Islet precursor cell (in vitro differentiated cells): ENCODE measurements at regions not wholly inside any gene's neighbourhood (a gene's known extent, or its start where the extent isn't known, plus 50 kb on each side); places are given as distances from the start of the nearest gene placed in this dataset.

Experiments used
- DNase-seq: peaks from one replicate; pipeline ENCODE4 v3.0.0-alpha.2; 2018

DNA sequence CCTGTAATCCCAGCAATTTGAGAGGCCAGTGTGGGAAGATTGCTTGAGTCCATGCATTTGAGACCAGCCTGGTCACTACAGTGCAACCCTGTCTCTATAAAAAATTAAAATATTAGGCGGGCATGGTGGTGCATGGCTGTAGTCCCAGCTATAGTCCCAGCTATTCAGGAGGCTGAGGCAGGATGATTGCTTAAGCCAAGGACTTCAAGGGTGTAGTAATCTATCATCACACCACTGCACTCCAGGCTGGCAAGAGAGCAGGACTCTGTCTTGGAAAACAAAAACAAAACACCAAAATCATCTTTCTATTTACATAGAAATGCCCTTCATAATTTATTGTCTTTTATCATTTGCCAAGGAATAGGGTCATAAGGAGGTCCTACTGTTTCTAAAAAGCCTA is 1274.1 kb upstream of the NCAM2 start:
- no peak for DNase-seq

DNA sequence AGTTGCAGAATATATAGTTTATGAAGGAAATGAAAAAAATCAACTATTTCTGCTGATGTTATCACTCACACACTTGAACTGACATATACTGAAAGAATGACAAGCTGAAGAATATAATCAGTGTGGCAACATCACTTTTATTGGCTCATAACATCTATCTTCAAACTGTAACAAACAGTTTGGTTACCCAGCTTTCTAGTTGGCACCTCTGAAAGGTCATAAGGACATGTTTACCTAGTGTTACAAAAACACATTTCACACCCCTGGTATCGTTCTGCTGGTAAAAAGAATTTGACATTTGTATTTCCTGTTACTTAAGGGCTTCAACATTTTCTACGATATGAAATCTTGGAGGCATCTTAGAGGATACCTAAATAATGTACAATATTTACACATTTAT is 1267.0 kb upstream of the NCAM2 start:
- DNase-seq, result no peak

DNA sequence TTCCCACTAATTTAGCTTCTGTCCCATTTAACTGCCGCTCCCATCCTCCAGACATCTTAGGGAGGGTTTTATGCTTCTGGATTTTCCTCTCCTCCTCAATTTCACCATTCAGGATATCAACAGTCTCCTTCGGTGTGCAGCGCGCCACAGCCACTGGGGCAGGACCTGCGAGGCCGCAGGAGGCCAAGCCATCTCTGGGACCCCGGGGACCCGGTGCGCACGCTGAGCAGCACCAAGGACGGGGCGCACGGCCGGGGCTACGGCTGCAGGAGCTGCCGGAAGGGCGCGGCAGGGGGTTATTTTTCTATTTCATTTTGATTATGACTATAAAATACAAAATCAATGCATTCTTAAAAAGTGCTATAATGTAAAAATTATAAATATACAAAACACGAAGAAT is 1238.4 kb upstream of the NCAM2 start:
- no peak for DNase-seq

DNA sequence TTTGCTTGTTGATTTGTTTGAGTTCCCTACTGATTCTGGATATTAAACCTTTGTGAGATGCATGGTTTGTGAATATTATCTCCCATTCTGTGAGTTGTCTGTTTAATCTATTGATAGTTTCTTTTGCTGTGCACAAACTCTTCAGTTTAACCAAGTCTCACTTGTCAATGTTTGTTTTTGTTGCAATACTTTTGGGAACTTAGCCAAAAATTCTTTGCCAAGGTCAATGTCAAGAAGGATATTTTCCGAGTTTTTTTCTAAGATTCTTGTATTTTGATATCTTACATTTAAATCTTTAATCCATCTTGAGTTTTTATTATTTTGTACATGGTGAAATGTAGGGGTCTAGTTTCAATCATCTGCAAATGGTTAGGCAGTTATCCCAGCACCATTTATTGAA is 1230.7 kb upstream of the NCAM2 start:
- no peak for DNase-seq

DNA sequence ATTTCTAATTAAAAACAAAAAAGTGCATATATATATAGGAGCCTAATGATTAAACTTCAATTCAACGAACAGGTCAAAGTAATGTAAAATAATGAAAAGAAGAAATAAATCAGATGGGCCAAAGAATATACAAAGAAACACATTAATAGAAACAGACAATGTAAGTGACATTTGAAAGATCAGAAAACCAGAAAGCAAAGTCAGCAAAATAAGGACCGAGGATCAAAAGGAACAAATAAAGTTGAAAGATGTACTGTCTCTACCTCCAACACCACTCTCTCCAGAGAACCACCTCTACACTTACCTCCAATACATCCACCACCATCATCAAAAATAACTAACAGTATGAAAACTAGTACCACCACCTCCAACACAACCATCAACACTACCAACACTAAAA is 1226.3 kb upstream of the NCAM2 start:
- DNase-seq, result no peak

DNA sequence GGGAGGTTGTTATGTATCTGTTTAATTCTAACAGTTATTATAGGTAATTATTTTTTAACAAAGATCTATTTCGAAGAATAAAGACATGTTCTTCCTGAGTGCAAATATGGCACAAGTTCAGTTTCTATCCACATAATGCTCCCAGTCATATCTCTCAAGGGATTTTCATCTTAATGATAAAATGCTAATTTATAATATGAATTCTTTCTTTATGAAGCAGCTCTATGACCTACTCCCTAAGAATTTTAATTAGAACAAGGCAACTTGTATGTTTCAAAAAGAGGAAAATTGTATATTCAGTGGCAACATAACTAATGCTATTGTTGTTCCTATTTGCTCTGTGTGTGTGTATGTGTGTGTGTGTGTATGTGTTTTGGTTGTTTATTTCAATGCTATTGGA is 1222.1 kb upstream of the NCAM2 start:
- DNase-seq, result no peak

DNA sequence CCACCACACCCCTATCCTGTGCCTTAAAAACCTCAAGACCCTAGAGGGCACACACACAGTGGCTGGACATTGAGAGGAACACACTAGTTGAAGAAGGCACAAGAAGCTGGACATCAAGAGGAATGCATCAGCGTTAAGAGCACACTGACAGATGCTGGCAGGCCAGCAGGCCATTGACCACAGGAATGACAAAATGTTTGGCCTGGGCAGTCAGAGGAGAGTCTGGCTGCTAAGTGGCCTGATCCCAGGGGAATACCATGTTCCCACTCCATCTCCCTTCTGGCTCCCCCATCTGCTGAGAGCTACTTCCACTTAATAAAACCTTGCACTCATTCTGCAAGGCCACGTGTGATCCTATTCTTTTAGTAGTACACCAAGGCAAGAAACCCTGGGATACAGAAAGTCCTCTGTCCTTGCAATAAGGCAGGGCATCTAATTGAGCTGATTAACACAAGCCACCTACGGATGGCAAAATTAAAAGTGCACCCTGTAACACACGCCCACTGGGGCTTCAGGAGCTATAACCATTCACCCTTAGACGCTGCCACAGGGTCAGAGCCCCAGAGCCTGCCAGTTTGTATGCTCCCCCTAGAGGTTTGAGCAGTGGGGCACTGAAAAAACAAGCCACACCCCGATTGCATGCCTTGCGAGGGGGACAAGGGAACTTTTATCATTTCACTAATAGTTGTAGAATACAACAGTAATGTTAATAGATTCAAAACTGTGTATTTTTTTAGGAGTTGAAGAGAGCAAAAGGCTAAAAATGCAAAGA is 1216.1 kb upstream of the NCAM2 start:
- DNase-seq, result peak; percentile 56

DNA sequence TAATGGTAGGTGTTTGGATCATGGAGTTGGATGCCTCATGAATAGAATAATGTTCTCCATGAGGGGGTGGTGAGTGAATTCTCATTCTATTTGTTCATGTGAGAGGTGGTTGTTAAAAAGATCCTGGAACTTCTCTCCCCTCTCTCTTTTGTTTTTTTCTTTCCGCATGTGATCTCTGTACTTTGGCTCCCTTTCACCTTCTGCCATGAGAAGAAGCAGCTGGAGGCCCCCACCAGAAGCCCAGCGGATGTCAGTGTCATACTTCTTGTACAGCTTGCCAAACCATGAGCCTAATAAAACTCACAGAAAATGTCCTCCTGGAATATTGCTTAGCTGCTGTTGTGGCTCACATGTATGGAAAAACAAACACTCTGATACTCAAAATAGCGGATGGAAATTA is 1212.3 kb upstream of the NCAM2 start:
- DNase-seq, result no peak

DNA sequence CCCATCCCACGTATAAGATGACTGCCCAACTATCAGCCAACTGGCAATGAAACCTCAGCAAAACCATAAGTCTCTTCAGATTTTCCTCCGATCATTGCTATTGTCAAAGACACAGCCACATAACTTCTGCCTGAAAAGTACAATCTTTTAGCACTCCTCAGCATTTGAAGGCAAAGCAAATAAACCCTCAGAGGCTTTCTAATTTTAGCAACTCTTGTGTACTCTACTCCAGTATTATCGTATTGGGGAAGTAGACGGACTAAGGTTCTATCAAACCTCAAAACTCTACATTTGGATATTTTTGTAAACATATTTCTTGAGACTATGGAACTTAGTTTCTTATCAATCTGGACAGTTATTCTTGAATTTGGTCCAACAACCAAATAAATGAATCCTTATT is 1206.2 kb upstream of the NCAM2 start:
- no peak for DNase-seq

DNA sequence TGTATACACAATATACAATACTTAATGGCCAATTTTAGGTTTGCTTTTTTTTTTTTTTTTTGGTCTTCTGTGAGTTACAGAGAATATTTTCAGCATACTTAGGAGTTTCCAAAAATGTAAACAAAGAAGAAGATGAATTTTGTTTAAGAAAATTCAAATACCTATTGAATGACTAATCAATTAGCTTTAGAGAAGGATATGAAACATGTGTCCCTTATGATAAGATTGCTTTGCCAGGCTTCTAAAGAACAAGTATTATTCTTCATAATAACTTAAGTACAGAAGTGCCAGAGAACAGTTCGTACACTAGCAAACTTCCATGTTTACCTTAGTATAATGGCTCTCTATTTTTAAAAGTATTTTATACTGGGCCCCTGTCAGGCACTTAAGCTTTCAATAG is 1191.0 kb upstream of the NCAM2 start:
- no peak for DNase-seq

DNA sequence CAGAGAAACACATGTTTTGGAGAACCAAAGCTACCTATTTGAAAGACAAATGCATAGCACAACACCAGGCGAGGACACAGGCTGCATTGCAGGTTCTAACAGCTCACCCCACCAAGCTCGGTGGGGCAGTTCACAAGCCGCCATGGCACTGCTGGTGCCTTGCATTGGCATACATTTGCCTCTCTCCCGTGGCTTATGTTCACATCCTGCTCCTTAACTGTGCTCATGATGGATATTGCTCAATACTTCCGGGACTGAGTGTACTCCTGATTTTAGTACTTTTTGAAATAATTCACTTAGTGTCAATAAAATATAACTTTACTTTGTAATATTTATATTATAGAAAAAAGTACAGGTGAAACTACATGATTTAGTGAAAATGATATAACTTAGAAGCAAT is 1187.4 kb upstream of the NCAM2 start:
- no peak for DNase-seq

DNA sequence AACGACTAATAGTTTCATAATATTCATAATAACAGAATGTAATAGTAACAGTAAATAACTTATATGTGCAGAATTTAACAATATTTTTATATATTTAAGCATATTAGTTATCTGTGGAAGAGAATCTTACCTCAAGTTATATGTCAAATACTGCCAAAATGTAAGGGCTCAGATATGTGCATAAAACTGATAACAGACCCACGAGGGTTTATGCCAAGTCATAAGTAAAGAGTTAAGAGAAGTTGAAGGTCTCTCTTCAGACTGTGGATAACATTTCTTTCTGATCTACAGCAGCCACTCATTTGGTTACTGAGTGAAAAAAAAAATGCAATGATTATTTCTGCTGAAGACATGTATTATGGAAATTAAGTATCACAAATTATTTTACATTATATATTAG is 1167.8 kb upstream of the NCAM2 start:
- no peak for DNase-seq

DNA sequence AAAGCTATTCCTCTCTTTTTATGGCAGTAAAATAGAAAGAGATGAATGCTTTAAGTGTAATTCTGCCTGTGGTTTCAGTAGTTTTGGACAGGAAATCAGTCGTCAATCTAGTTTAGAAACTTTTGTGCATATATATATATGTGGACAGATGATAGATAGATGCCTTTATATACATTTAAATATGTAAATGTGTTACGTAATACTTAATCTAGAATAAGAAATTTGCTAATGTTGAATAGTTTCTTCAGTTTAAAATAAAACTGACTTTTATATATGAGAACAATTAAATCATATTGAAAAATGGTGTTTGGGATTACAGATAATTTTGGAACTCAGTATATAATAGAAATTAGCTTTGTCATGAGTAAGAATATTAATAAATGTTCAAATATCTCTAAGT is 1165.7 kb upstream of the NCAM2 start:
- no peak for DNase-seq

DNA sequence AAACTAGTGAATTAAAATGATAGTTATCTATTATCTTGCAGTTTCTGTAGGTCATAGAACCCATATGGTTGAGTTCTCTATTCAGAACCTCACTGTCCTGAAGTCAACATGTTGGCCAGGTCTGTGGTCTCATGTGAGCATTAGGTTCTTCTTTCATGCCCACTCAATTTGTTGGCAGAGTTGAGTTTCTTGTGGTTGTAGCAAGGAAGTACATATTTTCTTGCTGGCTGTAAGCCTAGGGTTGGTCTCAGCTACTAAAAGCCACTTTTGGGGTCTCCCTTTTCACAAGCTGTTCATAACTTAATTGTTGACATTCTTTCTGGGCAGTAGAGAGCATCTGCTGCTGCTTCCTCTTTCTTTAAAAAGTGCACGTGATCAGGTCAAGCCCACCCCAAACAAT is 1165.1 kb upstream of the NCAM2 start:
- no peak for DNase-seq

DNA sequence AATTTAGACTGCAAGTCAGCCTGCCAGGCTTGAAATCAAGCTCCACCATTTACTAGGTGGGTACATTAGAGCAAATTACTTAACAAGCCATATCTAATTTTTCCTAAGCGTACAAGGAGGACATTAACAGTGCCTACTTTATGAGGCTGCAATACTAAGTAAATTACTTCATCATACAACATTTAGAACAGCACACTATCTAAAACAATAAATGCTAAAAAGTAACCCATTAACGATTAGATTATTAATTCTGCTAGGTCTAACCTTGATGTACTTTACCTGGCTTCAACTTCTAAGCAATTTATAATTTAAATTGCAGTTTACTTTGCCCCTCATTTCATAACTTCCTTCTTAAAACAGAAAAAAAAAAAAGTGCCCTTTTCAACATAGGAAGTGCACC is 1155.6 kb upstream of the NCAM2 start:
- DNase-seq, result no peak

DNA sequence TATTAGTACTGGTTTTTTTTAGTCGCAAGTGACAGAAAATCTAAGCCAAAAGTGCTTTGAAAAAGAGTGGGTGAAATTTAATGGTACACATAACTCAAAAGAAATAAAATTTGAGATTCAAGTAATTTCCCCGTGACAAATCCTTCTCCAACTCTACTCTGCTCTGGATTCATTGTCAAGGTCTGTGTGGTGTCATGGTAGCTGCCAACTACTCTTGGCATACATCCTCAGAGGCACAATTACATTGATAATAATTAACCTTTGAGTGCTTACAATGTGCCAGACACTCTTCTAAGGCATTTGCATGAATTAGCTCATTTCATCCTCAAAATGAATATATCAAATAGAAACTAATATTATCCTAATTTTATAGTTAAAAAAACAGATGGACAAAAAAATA is 1153.9 kb upstream of the NCAM2 start:
- no peak for DNase-seq

DNA sequence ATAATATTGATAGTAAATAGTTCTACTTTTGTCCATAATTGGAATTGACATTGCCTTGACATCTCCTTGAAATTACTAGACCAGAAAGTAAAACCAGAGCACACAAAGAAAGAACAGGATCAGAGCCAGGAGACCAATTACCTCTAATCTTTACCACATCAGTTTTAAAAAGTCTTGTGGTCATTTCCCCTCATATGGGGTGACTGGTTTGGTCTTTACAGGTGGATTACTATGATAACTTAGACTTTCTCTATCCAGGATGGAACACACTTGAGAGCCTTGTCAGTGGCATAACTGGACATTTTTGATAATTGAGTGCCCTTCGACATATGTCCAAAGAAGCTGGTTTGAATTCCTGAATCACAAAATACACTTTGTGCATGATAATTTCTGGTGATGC is 1148.1 kb upstream of the NCAM2 start:
- no peak for DNase-seq

DNA sequence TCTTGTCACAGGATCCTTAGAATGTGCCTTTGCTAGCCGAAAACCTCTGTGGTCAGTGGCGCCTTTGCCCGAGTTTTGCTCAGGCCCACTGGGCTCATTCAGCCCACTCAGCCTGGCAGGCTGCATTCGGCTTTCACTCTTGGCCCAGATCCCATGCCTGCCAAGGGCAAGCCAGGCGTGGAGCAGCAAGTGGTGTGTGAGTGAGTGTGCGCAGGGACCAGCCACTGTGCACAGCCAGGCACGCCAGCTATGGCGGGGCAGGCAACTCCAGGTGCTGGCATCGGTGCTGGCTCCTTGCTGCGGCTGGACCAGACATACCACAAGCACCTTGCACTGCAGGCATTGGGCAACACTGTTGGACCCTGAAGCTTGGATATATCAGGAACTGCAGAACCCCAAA is 1145.1 kb upstream of the NCAM2 start:
- DNase-seq, result no peak

DNA sequence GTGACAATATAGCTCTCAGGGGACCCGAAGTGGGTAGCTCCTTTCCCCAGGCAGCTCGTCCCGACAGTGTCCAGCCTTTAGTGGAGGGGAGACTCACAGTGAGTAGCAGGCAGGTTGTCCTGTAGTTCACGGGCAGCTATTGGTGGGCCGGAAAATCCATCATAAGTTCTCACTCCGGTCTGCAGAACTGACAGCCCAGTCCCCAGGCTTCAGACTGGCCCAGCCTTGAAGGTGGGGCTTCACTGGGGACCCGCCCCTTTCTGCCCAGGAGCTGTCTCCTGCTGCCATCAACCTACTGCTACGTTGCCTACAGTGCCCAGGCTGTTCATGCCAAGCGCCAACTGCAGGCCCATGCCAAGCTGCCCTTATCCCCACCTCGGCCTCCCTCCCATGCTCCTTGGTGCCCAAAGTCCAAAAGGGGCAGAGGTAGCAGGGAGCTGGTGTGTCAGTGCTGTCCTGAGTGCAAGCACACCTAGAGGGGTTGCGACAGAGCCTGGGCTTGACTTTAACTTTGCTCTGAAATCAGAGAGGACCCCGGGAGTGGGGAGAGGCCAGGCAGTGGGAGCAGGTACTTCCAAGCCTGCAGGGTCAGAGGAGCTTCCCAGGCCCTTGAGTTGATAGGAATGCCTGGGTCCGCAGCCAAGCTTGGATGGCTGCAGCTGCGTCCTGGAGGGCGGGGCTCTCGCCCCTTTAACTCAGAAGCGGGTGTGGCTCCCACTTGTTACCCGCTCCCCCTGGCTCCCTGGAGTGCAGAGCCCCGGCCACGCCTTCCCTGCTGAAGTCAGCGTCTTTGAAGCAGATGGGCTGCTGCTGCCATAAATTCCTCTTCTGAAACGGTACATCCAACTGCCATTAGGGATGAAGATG is 1144.3 kb upstream of the NCAM2 start:
- DNase-seq, result no peak

DNA sequence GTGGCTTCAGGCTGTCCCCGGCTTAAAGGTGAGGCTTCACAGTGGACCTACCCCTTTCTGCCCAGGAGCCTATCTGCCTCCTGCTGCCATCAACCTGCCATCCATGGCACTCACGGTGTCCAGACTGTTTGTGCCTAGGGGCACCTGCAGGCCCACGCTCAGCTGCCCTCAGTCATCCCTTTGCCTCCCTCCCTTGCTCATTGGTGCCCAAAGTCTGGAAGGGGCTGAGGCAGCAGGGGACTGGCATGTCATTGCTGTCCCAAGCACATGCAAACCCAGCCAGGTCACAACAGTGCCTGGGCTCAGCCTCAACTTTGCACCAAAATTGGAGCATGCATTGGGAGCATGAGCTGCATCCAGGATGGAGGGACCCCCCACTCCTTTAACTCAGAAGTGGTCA is 1142.7 kb upstream of the NCAM2 start:
- no peak for DNase-seq

DNA sequence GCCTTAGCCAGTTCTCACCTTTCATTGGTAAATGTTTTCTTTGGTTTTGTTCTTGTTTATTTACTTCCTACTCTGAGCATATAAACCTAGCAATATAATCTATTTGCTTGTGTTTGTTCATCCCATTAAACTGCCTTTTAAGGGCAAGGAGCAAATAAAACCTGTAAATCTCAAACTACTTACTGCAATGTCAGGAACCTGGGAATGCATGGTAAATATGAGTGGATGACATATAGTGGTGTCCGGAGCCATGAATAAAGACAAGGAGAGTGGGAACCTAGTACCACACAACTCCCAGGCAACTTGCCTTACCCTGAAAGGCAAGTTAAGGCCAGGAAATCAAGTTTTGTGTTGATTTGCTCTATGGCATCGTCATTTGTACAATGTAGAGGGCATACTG is 1133.7 kb upstream of the NCAM2 start:
- DNase-seq, result no peak

DNA sequence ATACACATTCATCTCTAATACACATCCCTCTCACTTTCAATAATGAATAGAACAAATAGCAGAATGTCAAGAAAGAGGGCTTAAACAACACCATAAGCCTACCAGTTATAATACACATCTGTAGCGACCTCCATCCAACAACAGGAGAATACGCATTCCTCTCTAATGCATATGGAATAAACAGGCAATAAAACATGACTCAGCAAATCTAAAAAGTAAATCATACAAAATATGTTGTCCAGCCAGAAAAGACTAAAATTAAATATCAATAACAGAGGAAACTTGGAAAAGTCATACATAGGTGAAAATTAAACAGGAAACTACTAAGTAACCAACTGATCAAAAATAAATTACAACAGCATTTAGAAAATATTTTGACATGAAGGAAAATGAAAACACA is 1127.5 kb upstream of the NCAM2 start:
- DNase-seq, result no peak

DNA sequence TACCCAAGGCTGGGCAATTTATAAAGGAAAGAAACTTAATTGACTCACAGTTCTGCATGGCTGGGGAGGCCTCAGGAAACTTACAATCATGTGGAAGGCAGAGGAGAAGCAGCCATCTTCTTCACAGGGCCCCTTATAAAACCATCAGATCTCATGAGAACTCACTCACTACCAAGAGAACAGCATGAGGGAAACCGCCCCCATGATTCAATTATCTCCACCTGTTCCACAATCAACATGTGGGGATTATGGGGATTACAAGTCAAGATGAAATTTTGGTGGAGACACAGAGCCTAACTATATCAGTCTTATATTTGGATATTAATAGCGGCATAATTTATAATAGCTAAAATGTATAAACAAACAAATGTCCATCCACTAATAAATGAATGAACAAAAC is 1123.7 kb upstream of the NCAM2 start:
- DNase-seq, result no peak

DNA sequence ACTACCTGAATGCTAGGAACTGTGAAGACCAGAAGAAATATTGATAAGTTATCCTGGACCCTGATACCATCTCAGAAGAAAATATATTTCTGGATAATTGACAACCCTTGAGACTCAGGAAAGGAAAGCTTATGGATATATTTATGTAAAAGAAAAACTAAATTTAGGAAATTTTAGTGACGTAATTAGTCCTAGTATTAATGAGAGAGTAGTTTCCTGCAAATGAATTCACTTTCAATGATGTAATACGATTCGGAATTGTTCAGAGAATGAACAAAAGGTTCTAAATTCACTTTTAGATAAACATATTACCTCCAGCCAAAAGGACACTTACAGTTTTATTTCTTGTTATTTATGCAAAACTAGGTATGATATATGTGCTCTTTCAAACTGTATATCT is 1120.1 kb upstream of the NCAM2 start:
- no peak for DNase-seq

DNA sequence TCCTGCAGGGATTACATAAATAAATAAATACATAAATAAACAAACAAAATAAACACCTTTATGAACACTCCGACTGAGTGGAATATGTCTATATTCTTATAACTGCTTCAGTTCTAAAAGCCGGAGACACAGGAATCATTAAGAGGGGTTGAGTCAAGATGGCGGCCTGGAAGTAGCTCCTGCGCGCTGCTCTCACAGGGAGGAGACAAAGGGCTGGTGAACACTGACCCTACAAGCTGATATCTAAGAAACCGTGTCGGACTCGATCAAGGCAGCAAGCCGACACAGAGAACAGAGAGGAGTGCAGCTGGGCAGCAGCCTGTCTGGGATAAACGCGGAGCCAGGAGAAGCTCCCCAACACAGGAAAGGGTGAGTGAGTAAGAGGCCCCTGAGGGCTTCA is 1098.6 kb upstream of the NCAM2 start:
- no peak for DNase-seq
